HG03103 (cell line): ENCODE measurements at regions not wholly inside any gene's neighbourhood (a gene's known extent, or its start where the extent isn't known, plus 50 kb on each side); places are given as distances from the start of the nearest gene placed in this dataset.
"Not testable (repeated sequence)": the region's sequence is repeated elsewhere in the genome, so short reads cannot be mapped to it uniquely, and the experiment has no call there.

Experiments
- ATAC-seq: cut with Tn5 transposase; IDR thresholded peaks from one replicate; pipeline ENCODE4 v1.9.1; 2021; ENCODE audit warnings: low read depth; ENCODE audit not compliant: unreplicated experiment

- ATAC-seq, result no peak
These were observed 67.4 kb downstream of the ARRDC3 start for GRCh38 chr5:91315701-91316100.

- no peak for ATAC-seq
These were observed 69.1 kb downstream of the ARRDC3 start for GRCh38 chr5:91313757-91314673.

- ATAC-seq, result no peak
These were observed 70.4 kb downstream of the ARRDC3 start for GRCh38 chr5:91312698-91313097.

- ATAC-seq, result peak; percentile 84
These were observed 71.2 kb downstream of the ARRDC3 start for GRCh38 chr5:91311697-91312501.

- ATAC-seq, result no peak
These were observed 71.9 kb downstream of the ARRDC3 start for GRCh38 chr5:91311168-91311696.

- not testable (repeated sequence) for ATAC-seq
These were observed 75.0 kb downstream of the ARRDC3 start for GRCh38 chr5:91308157-91308556.

GRCh38 chr5:91307048-91307447 is 76.1 kb downstream of the ARRDC3 start:
- no peak for ATAC-seq

GRCh38 chr5:91306497-91306896 is 76.6 kb downstream of the ARRDC3 start:
- no peak for ATAC-seq

GRCh38 chr5:91305640-91306039 is 77.5 kb downstream of the ARRDC3 start:
- no peak for ATAC-seq

- ATAC-seq, result not testable (repeated sequence)
These were observed 79.1 kb downstream of the ARRDC3 start for GRCh38 chr5:91304015-91304414.

- ATAC-seq, result no peak
These were observed 80.2 kb downstream of the ARRDC3 start for GRCh38 chr5:91302958-91303357.

GRCh38 chr5:91302305-91302704 is 80.8 kb downstream of the ARRDC3 start:
- no peak for ATAC-seq

- ATAC-seq, result no peak
These were observed 81.8 kb downstream of the ARRDC3 start for GRCh38 chr5:91301106-91301846.

GRCh38 chr5:91297994-91298393 is 85.1 kb downstream of the ARRDC3 start:
- no peak for ATAC-seq

- no peak for ATAC-seq
These were observed 86.4 kb downstream of the ARRDC3 start for GRCh38 chr5:91296674-91297143.

GRCh38 chr5:91296102-91296501 is 87.0 kb downstream of the ARRDC3 start:
- not testable (repeated sequence) for ATAC-seq

- ATAC-seq, result peak; percentile 91
These were observed 90.0 kb downstream of the ARRDC3 start for GRCh38 chr5:91293131-91293530.

GRCh38 chr5:91291628-91292569 is 91.2 kb downstream of the ARRDC3 start:
- no peak for ATAC-seq
